Skeletal muscle satellite cell (primary cell): ENCODE measurements at regions not wholly inside any gene's neighbourhood (a gene's known extent, or its start where the extent isn't known, plus 50 kb on each side); places are given as distances from the start of the nearest gene placed in this dataset.
A peak's percentile ranks its signal among the peaks of the same experiment; 100 is the strongest.
"Not testable (repeated sequence)": the region's sequence is repeated elsewhere in the genome, so short reads cannot be mapped to it uniquely, and the experiment has no call there.

Experiments used
- H3K27me3 ChIP-seq: 2 replicates; pipeline ENCODE4 v1.7.0; 2013; ENCODE audit warnings: low read length; ENCODE audit not compliant: control insufficient read depth, insufficient read depth
- H3K36me3 ChIP-seq: 2 replicates; pipeline ENCODE4 v1.7.0; 2013; ENCODE audit warnings: mild to moderate bottlenecking, control low read depth, low read length; ENCODE audit not compliant: insufficient read depth
- H3K4me1 ChIP-seq: 2 replicates; pipeline ENCODE4 v1.7.0; 2013; ENCODE audit warnings: low read length; ENCODE audit not compliant: control insufficient read depth, insufficient read depth
- H3K4me2 ChIP-seq: 2 replicates; pipeline ENCODE4 v1.7.0; 2013; ENCODE audit warnings: mild to moderate bottlenecking, low read length
- H3K4me3 ChIP-seq: 2 replicates; pipeline ENCODE4 v1.7.0; 2013; ENCODE audit warnings: low read length
- H3K9ac ChIP-seq: 2 replicates; pipeline ENCODE4 v1.7.0; 2013; ENCODE audit warnings: mild to moderate bottlenecking, low read depth, low read length, moderate library complexity
- H3K9me3 ChIP-seq: replicated peaks from 2 replicates; pipeline ENCODE4 v1.7.0; 2013; ENCODE audit warnings: mild to moderate bottlenecking, control low read depth, low read length

DNA sequence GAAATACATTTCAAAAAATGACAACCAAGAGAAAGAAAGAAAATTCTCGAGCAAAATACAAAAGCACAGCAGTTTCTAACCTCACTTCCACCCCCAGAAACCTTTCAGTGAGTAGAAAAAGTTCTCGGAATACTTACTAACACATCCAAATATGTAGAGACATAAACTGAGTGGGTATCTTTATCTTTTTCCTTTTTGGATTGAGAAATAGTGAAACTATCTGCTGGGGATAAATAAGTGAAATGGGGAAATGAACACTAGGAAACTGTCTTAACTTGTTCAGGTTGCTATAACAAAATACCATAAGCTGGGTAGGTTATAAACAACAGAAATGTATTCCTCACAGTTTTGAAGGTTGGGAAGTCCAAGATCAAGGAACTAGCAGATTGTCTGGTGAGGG lies 72.0 kb downstream of the VCAM1 start:
- Histone ChIP-seq H3K4me1 (peaks cover 14% of the 10 kb centered on the region), H3K9ac (no peak overlapping the region), H3K9me3 (no peaks in the 10 kb centered on the region), H3K4me3 (no peak overlapping the region), H3K27me3 (no peaks in the 10 kb centered on the region), H3K36me3 (no peaks in the 10 kb centered on the region), H3K4me2 (no peak overlapping the region)

DNA sequence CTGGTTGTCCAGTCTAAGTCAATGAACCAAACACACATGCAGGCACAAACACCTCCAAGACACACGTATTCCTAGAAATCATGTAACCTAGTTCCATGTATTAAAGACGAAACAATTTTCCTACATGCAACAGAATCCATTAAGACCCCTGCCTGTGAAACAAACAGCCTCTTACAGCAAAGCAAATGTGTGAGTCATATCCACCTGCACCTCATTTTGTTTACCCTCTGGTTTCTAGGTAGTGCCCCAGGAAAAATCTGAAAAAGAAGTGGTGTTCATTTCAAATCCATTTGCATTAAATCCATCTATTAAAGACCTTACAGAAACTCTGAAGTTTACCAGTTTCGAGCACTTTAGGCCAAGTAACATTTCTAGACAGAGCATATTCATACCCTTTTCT lies 74.1 kb downstream of the VCAM1 start:
- H3K4me2 ChIP-seq, result no peak overlapping the region
- H3K36me3 ChIP-seq, result no peaks in the 10 kb centered on the region
- H3K27me3 ChIP-seq, result no peaks in the 10 kb centered on the region
- H3K9me3 ChIP-seq, result no peaks in the 10 kb centered on the region
- H3K4me1 ChIP-seq, result peaks cover 14% of the 10 kb centered on the region
- H3K4me3 ChIP-seq, result no peak overlapping the region
- no peak overlapping the region for H3K9ac ChIP-seq

DNA sequence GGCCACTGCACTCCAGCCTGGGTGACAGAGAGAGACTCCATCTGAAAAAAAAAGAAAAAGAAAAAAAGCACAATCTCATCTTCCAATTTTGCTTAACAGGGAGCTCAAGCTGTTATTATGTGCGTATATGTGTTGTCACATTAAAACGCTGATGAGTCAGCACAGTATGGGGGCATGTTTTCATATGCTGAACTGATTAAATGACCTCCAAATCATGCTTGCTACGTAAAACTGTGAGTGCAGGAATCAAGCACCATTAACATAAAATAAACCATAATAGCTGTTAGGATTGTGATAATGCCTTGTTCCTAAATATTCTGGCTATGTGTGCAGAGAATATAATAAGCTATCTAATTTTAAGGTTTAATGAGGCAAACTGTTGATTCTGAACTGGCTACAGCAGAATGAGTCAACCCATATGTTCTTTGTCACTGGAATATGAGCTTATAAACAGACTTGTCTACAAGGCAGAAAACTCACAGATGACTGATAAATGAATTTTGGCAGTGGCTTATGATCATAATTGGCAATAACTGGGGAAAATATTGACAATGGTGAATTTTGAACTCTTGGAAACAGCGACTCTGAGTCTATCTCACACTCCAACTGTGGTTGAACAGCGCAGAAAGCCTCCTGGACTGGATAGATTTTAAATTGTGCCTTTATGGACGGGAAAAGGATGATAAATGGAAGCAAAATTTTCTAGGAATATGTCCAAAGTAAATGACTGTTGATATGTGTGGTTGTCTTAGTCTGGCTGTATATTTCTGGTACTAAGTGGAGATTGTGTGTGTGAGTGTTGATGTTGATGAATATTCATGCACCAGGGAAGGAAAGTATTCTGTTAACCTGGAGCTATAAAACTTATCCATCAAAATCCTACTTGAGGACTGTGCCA lies 75.5 kb downstream of the VCAM1 start:
- H3K4me1 ChIP-seq, result peaks cover 14% of the 10 kb centered on the region
- H3K9ac ChIP-seq, result no peak overlapping the region
- H3K27me3 ChIP-seq, result no peaks in the 10 kb centered on the region
- no peak overlapping the region for H3K4me3 ChIP-seq
- H3K36me3 ChIP-seq, result no peaks in the 10 kb centered on the region
- no peaks in the 10 kb centered on the region for H3K9me3 ChIP-seq
- peak overlapping the region; percentile 5 for H3K4me2 ChIP-seq

DNA sequence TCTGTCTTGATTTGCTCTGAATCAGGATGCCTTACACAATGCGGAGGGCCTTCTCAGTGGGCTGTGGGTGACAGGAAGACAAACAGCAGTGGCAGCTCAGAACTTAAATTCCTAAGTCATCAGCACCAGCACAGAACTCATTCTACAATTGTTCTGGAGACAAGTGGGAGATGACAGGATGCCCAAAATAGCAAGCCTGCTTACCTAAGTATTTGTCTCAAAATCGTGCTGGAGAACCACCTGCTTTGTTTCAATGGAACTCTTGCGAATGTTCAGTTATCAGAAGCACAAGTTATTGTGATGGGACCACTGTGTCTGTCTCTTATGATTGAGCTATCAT lies 76.1 kb downstream of the VCAM1 start:
- Histone ChIP-seq H3K27me3 (no peaks in the 10 kb centered on the region), H3K9ac (no peak overlapping the region), H3K4me1 (peaks cover 14% of the 10 kb centered on the region), H3K9me3 (no peaks in the 10 kb centered on the region), H3K36me3 (no peaks in the 10 kb centered on the region), H3K4me2 (no peak overlapping the region), H3K4me3 (no peak overlapping the region)

DNA sequence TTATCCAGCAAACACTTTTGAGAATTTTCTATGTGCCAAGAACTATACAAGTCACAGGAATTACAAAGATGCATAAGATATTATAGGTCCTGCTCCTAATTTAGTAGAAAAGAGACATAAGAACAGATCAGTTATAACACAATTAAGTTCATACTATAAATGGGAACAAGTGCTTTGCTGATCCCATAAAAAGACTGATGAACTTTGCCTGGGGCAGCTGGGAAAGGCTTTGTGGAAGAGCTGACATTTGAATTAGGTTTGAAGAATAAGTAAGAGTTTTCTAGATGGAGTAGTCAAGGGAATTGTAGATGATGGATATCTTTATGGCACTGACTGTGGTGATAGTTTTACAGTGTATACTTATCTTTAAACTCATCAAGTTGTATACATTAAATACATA lies 76.5 kb downstream of the VCAM1 start:
- Histone ChIP-seq H3K9ac (no peak overlapping the region), H3K9me3 (no peaks in the 10 kb centered on the region), H3K4me1 (peaks cover 14% of the 10 kb centered on the region), H3K27me3 (no peaks in the 10 kb centered on the region), H3K36me3 (no peaks in the 10 kb centered on the region), H3K4me2 (no peak overlapping the region), H3K4me3 (no peak overlapping the region)

DNA sequence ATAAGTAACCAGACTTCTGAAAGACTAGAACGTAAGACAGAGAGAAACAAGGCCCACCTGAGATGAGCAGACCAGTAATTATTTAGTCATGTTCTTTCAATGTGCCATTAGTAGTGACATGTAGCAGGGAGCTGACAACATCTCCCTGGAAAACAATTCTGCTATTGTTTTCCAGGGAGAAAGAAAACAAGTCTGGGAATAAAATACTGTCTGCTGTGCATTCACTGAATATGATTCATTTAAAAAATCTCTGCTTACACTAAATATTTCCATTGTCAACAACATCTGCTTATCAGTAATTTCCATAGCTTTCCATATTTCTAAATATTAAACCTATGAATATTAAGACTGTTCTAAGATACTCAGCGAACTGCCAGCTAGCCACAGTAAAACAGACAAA lies 80.0 kb downstream of the VCAM1 start:
- Histone ChIP-seq H3K36me3 (no peaks in the 10 kb centered on the region), H3K27me3 (no peaks in the 10 kb centered on the region), H3K4me3 (no peak overlapping the region), H3K4me1 (peaks cover 11% of the 10 kb centered on the region), H3K9me3 (no peaks in the 10 kb centered on the region), H3K4me2 (no peak overlapping the region), H3K9ac (no peak overlapping the region)

DNA sequence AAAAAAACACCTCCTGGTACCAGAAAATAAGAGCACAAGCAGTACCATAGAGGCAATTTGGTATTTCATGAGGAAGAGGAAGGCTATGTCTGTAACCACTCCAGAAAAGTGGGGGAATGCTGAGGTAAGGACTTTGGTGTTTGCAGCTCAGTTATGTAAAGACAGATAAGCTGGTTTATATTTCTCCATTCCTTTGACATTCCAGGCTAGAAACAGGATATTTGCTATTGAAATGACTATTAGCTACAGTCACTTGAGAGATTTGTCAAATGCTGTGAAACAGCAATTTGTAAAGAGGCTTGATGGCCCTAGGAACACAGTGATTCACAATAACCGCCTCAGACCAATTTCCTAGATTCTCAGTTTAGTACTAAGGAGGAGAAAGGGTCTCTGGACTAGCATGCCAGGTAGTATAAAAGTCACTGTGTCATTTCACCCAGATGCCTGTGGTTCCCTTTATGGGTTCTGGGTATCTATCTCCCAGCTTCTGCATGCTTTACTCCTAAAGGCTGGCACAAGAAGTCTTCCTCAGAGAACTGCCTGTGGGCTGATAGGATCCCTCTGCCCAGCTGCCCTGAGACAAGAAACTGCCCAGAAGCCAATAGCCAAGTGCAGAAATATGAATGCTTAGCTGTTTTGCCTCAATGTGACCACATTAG lies 80.5 kb downstream of the VCAM1 start:
- Histone ChIP-seq H3K27me3 (no peaks in the 10 kb centered on the region), H3K9ac (no peak overlapping the region), H3K9me3 (no peaks in the 10 kb centered on the region), H3K4me3 (no peak overlapping the region), H3K4me2 (no peak overlapping the region), H3K4me1 (peaks cover 5% of the 10 kb centered on the region), H3K36me3 (no peaks in the 10 kb centered on the region)

DNA sequence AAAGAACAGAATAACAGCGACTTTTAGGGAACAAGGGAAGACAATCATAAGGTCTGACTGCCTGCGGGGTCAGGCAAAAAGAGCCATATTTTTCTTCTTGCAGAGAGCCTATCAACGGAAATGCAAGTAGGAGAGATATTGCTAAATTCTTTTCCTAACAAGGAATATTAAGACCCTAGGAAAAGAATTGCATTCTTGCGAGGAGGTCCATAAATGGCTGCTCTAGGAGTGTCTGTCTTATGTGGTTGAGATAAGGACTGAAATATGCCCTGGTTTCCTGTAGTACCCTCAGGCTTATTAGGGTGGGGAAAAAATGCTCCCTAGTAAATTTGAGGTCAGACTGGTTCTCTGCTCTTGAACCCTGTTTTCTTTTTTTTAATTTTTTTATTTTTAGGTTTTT lies 81.7 kb downstream of the VCAM1 start:
- H3K27me3 ChIP-seq, H3K4me1 ChIP-seq, H3K4me2 ChIP-seq, H3K4me3 ChIP-seq, H3K36me3 ChIP-seq, H3K9ac ChIP-seq, H3K9me3 ChIP-seq: not testable (repeated sequence)

DNA sequence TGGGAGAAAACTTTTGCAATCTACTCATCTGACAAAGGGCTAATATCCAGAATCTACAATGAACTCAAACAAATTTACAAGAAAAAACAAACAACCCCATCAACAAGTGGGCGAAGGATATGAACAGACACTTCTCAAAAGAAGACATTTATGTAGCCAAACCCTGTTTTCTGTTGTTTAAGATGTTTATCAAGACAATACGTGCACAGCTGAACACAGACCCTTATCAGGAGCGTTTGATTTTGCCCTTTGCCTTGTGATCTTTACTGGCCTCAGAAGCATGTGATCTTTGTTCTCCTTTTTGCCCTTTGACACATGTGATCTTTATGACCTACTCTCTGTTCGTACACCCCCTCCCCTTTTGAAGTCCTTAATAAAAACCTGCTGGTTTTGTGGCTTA lies 83.7 kb downstream of the VCAM1 start:
- H3K4me2 ChIP-seq, H3K27me3 ChIP-seq, H3K4me1 ChIP-seq, H3K36me3 ChIP-seq, H3K9ac ChIP-seq, H3K4me3 ChIP-seq, H3K9me3 ChIP-seq: not testable (repeated sequence)

DNA sequence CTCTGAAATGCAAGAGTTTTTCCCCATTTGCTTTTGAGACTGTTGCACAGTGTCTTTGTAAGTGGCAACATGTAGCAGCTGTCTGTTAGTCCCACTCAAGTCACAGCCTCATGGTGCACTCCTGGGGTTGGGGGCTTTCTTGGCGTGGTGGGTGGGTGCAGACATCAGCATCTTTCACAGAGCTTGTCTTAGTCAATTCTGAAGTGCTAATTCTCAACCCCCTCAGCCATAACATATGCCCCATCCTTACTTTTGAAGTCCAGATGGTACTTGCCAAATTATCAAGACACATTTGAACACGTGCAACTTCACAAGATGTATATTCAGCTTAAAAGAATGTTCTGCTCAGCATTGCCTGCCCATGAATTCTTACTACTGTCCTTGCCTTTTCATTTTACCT lies 87.1 kb downstream of the VCAM1 start:
- Histone ChIP-seq H3K4me2 (no peak overlapping the region), H3K4me3 (no peak overlapping the region), H3K27me3 (no peaks in the 10 kb centered on the region), H3K9me3 (no peaks in the 10 kb centered on the region), H3K4me1 (no peaks in the 10 kb centered on the region), H3K36me3 (no peaks in the 10 kb centered on the region), H3K9ac (no peak overlapping the region)

DNA sequence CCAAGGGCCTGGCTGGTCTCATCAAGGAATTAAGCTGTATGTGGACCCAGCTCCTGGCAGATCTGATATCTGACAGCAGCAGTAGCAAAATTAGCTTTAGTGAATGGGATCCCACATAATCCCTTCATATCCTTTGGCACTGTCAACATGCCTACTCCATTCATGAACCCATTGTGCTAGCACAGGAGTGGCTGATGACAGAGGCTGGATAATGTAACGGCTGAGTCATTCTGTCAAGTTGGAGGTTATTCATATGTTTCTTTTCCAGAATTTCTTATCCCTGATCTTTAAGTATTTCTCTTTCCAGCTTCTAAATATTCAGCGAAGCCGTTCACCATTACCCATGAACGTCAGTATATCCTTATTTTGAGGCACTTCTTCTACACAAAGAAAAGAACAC lies 84.3 kb downstream of the EXTL2 start:
- H3K9ac ChIP-seq, result no peak overlapping the region
- no peaks in the 10 kb centered on the region for H3K36me3 ChIP-seq
- no peaks in the 10 kb centered on the region for H3K27me3 ChIP-seq
- H3K4me1 ChIP-seq, result no peaks in the 10 kb centered on the region
- no peak overlapping the region for H3K4me2 ChIP-seq
- H3K4me3 ChIP-seq, result no peak overlapping the region
- no peaks in the 10 kb centered on the region for H3K9me3 ChIP-seq

DNA sequence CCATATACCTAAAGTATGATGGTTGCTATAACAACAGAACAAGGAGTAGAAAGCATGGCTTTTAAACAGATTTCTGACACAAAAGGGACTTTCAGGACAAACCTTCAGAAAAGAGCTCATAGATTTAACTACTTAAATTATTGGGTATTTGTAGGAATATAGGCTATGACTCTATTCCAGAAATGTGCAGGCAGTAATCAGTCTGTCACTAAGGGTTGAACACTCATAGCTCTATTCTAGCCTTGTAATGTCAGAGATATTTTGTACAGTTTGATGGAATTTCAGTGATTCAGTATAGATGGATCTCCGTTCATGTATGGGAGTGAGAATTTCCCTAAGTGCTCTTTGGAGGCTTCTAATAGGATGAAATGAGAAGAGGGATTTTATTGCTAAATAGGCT lies 82.8 kb downstream of the EXTL2 start:
- H3K36me3 ChIP-seq, result no peaks in the 10 kb centered on the region
- H3K9me3 ChIP-seq, result no peaks in the 10 kb centered on the region
- no peaks in the 10 kb centered on the region for H3K4me1 ChIP-seq
- H3K9ac ChIP-seq, result no peak overlapping the region
- H3K27me3 ChIP-seq, result no peaks in the 10 kb centered on the region
- no peak overlapping the region for H3K4me3 ChIP-seq
- no peak overlapping the region for H3K4me2 ChIP-seq
